HEK293T (cell line): ENCODE measurements at regions not wholly inside any gene's neighbourhood (a gene's known extent, or its start where the extent isn't known, plus 50 kb on each side); places are given as distances from the start of the nearest gene placed in this dataset.

Experiments
- ARNT ChIP-seq: fragments of 450-650 bp; IDR thresholded peaks from 2 replicates; pipeline ENCODE4 v1.6.1; 2017; ENCODE audit warnings: mild to moderate bottlenecking
- BHLHE40 ChIP-seq: fragments of 450-650 bp; IDR thresholded peaks from 2 replicates; pipeline ENCODE4 v1.6.1; 2016; ENCODE audit warnings: mild to moderate bottlenecking, moderate library complexity, borderline replicate concordance
- CTBP1 ChIP-seq: fragments of 450-650 bp; IDR thresholded peaks from 2 replicates; pipeline ENCODE4 v1.6.1; 2016; ENCODE audit warnings: borderline replicate concordance
- ELF4 ChIP-seq: fragments of 450-650 bp; IDR thresholded peaks from 2 replicates; pipeline ENCODE4 v1.6.1; 2017; ENCODE audit warnings: antibody characterized with exemption
- FOXA1 ChIP-seq: fragments of 450-650 bp; IDR thresholded peaks from 2 replicates; pipeline ENCODE4 v1.6.1; 2016; ENCODE audit warnings: mild to moderate bottlenecking
- FOXK2 ChIP-seq: fragments of 450-650 bp; IDR thresholded peaks from 2 replicates; pipeline ENCODE4 v1.6.1; 2016; ENCODE audit warnings: mild to moderate bottlenecking
- FOXM1 ChIP-seq: fragments of 450-650 bp; IDR thresholded peaks from 2 replicates; pipeline ENCODE4 v1.6.1; 2017; ENCODE audit warnings: mild to moderate bottlenecking, borderline replicate concordance
- HDGF ChIP-seq: fragments of 450-650 bp; IDR thresholded peaks from 2 replicates; pipeline ENCODE4 v1.6.1; 2017; ENCODE audit warnings: antibody characterized with exemption, borderline replicate concordance
- NFRKB ChIP-seq: fragments of 450-650 bp; IDR thresholded peaks from 2 replicates; pipeline ENCODE4 v1.6.1; 2016; ENCODE audit warnings: mild to moderate bottlenecking, moderate library complexity
- PKNOX1 ChIP-seq: fragments of 450-650 bp; IDR thresholded peaks from 2 replicates; pipeline ENCODE4 v1.6.1; 2016
- SP1 ChIP-seq: fragments of 450-650 bp; IDR thresholded peaks from 2 replicates; pipeline ENCODE4 v1.6.1; 2017
- SUZ12 ChIP-seq: fragments of 450-650 bp; IDR thresholded peaks from 2 replicates; pipeline ENCODE4 v1.6.1; 2016; ENCODE audit warnings: mild to moderate bottlenecking
- TARDBP ChIP-seq: fragments of 450-650 bp; IDR thresholded peaks from 2 replicates; pipeline ENCODE4 v1.6.1; 2016

GRCh38 chr9:80218328-80218727, 646.6 kb downstream of the TLE4 start:
- TF ChIP-seq ELF4 (no peak), NFRKB (no peak), SP1 (no peak), PKNOX1 (no peak), TARDBP (no peak), HDGF (no peak), BHLHE40 (no peak), SUZ12 (no peak), FOXA1 (no peak), ARNT (no peak), FOXM1 (no peak), CTBP1 (no peak), FOXK2 (no peak)
